GM06990 (cell line): ENCODE measurements at regions not wholly inside any gene's neighbourhood (a gene's known extent, or its start where the extent isn't known, plus 50 kb on each side); places are given as distances from the start of the nearest gene placed in this dataset.

Source experiments
- DNase-seq: peaks from one replicate; pipeline ENCODE4 v3.0.0-alpha.2; 2011; ENCODE audit not compliant: insufficient read length; ENCODE audit errors: extremely low read depth
- H3K27me3 ChIP-seq: replicated peaks from 2 replicates; pipeline ENCODE4 v1.6.0; 2011; ENCODE audit warnings: low read length; ENCODE audit not compliant: control insufficient read depth, insufficient read depth
- H3K36me3 ChIP-seq: 2 replicates; pipeline ENCODE4 v1.5.1; 2011; ENCODE audit warnings: low read length; ENCODE audit not compliant: control insufficient read depth, insufficient read depth
- H3K4me3 ChIP-seq: replicated peaks from 2 replicates; pipeline ENCODE4 v1.5.1; 2011; ENCODE audit warnings: low read depth, mild to moderate bottlenecking, control low read depth, low read length
- TF ChIP-seq, protein P1 (sequence below): IDR thresholded peaks from 2 replicates; pipeline ENCODE4 v1.5.1; 2011; ENCODE audit warnings: low read length, control low read depth, mild to moderate bottlenecking, inconsistent platforms; ENCODE audit not compliant: insufficient read depth, poor library complexity, severe bottlenecking

DNA sequence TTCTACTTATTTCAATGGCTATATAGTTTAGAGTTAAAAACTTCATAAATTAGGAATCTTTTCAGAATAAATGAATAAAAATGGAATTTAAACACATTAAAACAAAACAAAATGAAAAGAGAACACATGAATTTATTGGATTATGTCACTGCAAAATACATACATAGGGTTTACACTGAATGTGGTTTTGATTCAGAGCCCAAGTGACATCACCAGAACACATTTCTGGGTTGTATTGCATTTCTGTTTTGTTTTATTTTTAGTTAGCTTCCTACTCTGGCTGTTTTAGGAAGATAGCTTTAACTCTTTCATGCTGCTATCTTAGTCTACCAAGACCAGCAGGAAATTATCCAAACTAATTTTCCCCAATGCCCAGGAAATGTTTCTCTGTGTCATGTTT is 1935.0 kb downstream of the EFNA5 start:
- TF ChIP-seq, protein P1, sequence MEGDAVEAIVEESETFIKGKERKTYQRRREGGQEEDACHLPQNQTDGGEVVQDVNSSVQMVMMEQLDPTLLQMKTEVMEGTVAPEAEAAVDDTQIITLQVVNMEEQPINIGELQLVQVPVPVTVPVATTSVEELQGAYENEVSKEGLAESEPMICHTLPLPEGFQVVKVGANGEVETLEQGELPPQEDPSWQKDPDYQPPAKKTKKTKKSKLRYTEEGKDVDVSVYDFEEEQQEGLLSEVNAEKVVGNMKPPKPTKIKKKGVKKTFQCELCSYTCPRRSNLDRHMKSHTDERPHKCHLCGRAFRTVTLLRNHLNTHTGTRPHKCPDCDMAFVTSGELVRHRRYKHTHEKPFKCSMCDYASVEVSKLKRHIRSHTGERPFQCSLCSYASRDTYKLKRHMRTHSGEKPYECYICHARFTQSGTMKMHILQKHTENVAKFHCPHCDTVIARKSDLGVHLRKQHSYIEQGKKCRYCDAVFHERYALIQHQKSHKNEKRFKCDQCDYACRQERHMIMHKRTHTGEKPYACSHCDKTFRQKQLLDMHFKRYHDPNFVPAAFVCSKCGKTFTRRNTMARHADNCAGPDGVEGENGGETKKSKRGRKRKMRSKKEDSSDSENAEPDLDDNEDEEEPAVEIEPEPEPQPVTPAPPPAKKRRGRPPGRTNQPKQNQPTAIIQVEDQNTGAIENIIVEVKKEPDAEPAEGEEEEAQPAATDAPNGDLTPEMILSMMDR = no peak
- no peak overlapping the region for H3K4me3 ChIP-seq
- no peaks in the 10 kb centered on the region for H3K27me3 ChIP-seq
- DNase-seq = no peak
- no peaks in the 10 kb centered on the region for H3K36me3 ChIP-seq

DNA sequence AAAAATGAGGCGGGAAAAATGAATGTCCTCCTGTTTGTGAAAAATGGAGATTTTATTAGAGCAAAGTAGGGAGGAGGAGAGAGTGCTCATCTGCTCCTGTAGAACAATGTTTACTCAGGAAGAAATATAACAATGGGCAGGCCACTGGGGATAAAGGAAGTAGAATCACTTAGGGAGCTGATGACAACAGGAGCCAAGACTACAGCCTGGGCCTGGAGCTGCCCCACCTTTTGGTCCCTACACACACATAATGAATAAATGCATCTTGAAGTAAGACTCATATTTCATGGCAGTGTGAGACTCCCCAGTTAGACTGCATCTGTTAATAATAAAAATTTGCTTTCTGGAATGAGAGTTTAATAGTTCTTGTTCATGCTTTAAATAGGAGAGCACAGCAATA is 1939.8 kb downstream of the EFNA5 start:
- no peaks in the 10 kb centered on the region for H3K36me3 ChIP-seq
- no peak for DNase-seq
- H3K27me3 ChIP-seq = no peaks in the 10 kb centered on the region
- TF ChIP-seq, protein P1 = no peak
- H3K4me3 ChIP-seq = no peak overlapping the region

DNA sequence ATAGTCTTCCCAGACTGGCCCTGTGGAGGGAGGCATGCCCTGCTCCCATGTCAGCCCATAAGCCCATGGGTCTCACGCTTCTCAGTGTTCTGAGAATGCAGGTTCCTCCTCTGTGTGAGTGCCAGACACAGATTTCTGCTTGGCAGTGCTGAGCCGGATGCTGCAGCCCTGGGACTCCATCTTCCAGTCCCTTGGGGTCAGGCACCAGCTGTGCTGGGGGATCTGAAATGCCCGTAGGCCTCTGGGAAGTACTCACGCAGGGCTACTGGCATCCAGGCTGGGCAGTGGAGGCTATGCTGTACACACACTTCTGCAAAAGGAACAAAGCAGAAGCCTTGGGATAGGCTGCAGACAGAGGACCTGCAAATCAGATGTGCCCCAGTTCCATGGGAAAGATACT is 1944.6 kb downstream of the EFNA5 start:
- TF ChIP-seq, protein P1 = no peak
- H3K36me3 ChIP-seq = no peaks in the 10 kb centered on the region
- no peak overlapping the region for H3K4me3 ChIP-seq
- DNase-seq = no peak
- H3K27me3 ChIP-seq = no peaks in the 10 kb centered on the region

DNA sequence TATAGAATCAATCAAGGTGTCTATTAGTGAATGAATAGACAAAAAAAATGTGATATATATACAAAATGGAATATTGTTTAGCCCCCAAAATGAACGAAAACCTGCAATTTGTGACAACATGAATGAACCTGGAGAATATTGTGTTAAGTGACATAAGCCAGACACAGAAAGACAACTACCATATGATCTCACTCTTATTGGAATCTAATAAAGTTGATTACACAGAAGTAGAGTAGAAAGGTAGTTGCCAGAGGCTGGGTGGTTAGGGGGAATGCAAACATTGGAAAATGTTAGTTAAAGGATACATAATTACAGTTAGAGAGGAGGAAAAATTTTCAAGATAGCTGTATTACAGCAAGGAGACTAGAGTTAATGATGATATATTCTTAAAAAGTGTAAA is 1962.3 kb downstream of the EFNA5 start:
- H3K4me3 ChIP-seq = no peak overlapping the region
- TF ChIP-seq, protein P1 = no peak
- DNase-seq = no peak
- no peaks in the 10 kb centered on the region for H3K27me3 ChIP-seq
- no peaks in the 10 kb centered on the region for H3K36me3 ChIP-seq

DNA sequence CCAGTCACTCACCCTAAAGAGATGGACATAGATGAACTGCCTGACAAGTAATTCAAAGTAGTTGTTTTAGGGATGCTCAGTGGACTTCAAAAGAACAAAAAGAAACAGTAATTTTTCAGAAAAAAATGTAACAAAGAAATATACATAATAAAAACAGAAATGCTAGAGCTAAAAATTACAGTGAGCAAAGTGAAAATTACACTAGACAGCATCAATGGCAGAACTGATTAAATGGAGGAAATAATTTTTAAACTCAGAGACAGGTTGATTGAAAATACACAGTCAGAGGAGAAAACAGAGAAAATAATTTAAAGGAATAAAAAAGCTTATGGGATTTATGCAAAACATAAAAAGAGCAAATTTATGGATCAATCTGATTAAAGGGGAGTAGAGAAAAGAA is 1968.4 kb downstream of the EFNA5 start:
- no peak for DNase-seq
- TF ChIP-seq, protein P1 = no peak
- no peaks in the 10 kb centered on the region for H3K27me3 ChIP-seq

DNA sequence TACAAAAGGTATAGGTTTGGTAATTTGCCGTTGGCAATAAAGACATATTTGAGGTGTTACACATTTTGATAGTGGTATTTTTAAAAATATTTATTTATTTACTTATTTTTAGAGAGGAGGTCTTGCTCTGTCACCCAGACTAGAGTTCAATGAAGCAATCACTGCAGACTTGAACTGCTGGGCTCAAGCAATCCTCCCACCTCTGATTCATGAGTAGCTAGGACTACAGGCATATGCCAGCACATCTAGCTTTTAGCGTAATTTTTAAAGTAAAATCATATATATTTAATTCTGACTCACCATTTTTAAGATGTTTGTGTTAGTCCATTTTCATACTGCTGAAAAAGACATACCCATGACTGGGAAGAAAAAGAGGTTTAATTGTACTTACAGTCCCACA is 1974.3 kb downstream of the EFNA5 start:
- TF ChIP-seq, protein P1 = no peak
- no peak overlapping the region for H3K4me3 ChIP-seq
- H3K27me3 ChIP-seq = no peaks in the 10 kb centered on the region
- H3K36me3 ChIP-seq = no peaks in the 10 kb centered on the region
- no peak for DNase-seq

More for the DNA sequence above, 1968.4 kb downstream of the EFNA5 start:
- no peaks in the 10 kb centered on the region for H3K36me3 ChIP-seq
- H3K4me3 ChIP-seq = no peak overlapping the region
